Hepatocyte (in vitro differentiated cells): ENCODE measurements at regions not wholly inside any gene's neighbourhood (a gene's known extent, or its start where the extent isn't known, plus 50 kb on each side); places are given as distances from the start of the nearest gene placed in this dataset.

Experiments
- CTCF ChIP-seq: fragments of 200-600 bp; sonication (generic); IDR thresholded peaks from 2 replicates; pipeline ENCODE4 v1.5.1; 2016; ENCODE audit warnings: antibody characterized with exemption, mild to moderate bottlenecking; ENCODE audit not compliant: poor library complexity
- EZH2 ChIP-seq: fragments of 200-600 bp; sonication (generic); IDR thresholded peaks from 2 replicates; pipeline ENCODE4 v1.6.1; 2016; ENCODE audit warnings: antibody characterized with exemption, mild to moderate bottlenecking, borderline replicate concordance
- EZH2phosphoT487 ChIP-seq: fragments of 200-600 bp; sonication (generic); IDR thresholded peaks from one replicate; pipeline ENCODE4 v1.6.1; 2018; ENCODE audit warnings: antibody characterized with exemption, mild to moderate bottlenecking, low read depth, moderate library complexity; ENCODE audit not compliant: unreplicated experiment, severe bottlenecking

- no peak for TF ChIP-seq CTCF
- no peak for TF ChIP-seq EZH2
- no peak for TF ChIP-seq EZH2phosphoT487
Observed at GRCh38 chr6:22221630-22222029, 75.2 kb downstream of the PRL start.
